HEK293T (cell line): ENCODE measurements at regions not wholly inside any gene's neighbourhood (a gene's known extent, or its start where the extent isn't known, plus 50 kb on each side); places are given as distances from the start of the nearest gene placed in this dataset.

Experiments
- L3MBTL2 ChIP-seq: fragments of 450-650 bp; conservative IDR thresholded peaks from 2 replicates; pipeline ENCODE4 v1.6.1; 2016; ENCODE audit warnings: mild to moderate bottlenecking
- SP1 ChIP-seq: fragments of 450-650 bp; IDR thresholded peaks from 2 replicates; pipeline ENCODE4 v1.6.1; 2017

DNA sequence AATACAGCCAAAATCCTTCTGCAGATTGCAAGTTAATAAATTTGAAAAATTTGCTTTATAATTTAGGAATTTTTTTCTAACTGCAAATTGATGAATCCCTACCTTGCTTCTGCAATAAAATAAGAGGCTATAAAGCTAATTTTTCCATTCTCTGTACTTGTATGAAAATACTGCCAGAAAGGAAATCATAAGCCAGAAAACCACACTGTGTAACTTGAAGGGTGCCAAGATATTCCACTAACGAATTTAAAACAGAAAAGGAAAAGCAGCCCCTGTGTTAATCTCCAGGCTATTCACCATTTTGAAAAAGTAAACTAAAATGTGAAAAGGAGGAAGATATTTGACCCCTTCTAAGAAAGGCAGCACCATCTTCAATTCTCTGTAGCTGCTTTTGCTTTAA is 557.9 kb upstream of the ZNF385D start:
- TF ChIP-seq SP1 (no peak), L3MBTL2 (no peak)
